ENCODE measurements at regions not wholly inside any gene's neighbourhood (a gene's known extent, or its start where the extent isn't known, plus 50 kb on each side); places are given as distances from the start of the nearest gene placed in this dataset.

DNA sequence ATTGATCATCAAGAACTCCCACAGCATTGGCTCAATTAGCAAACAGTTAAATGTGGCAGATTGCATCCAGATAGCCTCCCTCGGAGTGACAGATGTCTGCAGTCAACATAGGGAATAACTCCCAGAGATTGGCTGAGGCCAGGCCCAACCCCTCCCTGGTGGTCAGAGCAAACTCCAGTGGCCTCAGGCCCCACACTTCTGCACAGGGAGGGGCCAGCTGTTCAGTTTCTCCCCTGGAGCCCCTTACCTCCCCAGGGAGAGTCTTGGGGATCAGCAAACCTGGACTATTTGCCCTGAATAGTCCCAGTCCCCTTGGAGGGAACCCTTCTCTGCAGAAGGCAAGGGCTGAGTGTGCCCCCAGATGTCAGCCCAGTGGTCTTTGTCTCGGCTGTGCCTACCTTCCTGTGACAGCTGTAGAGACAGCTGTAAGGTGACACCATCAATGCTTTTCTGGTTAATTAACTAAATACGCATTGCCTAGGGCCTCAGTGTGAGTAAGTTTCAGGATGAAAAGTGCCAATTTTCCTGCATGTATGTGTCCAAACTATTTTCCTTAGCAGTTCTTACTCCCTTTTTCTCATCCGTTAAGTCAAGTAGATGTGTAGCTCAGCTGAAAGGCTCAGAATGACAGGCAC lies 102.7 kb upstream of the UQCRFS1 start:
- no peaks in the 10 kb centered on the region for H3K27me3 ChIP-seq (replicated peaks; ENCODE audit: insufficient read depth, low read depth, low read length, poor library complexity)
- H3K4me3 ChIP-seq (ENCODE audit: low read depth, low read length, poor library complexity, severe bottlenecking): no peak overlapping the region
- no peak for TF ChIP-seq EZH2 (IDR thresholded peaks at IDR 0.05; ENCODE audit: borderline replicate concordance, low read depth, low read length, poor library complexity, severe bottlenecking)
- ChIA-PET CTCF (no interaction called here), POLR2A (ENCODE audit: low non-redundant PET) (no interaction called here)
- DNase-seq (ENCODE audit: low spot score): no peak
- H3K27ac ChIP-seq (ENCODE audit: low read depth, low read length, poor library complexity, severe bottlenecking): no peak overlapping the region
- no peaks in the 10 kb centered on the region for H3K36me3 ChIP-seq (ENCODE audit: insufficient read depth, low read length, poor library complexity, severe bottlenecking)
- no TSS peak for BruUV-seq (replicated peaks)
- H3K9me3 ChIP-seq (ENCODE audit: low read depth, low read length, poor library complexity, severe bottlenecking): no peaks in the 10 kb centered on the region
- intact Hi-C loops (cut with micrococcal nuclease; ENCODE audit: unreplicated experiment): no loop called here
- no peaks in the 10 kb centered on the region for H3K4me1 ChIP-seq (ENCODE audit: insufficient read depth, low read length, poor library complexity, severe bottlenecking)

DNA sequence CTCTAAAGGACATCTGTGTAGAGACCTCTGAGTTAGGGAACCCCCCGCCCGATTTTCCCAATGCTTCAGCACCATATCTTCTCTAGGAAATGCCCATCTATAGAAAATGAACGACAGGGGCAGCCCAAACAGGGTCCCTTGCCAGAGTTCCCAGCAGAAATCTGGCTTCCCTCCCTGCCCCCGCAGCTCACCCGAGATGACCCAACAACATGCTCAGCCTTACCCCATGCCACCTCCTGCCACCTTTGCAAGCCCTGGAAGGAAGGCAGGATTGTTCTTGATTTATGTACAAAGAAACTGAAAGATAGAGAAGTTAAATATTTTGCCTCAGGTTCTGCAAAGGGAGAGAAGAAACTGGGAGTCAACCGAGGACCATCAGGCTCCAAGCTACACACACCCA lies 105.6 kb upstream of the UQCRFS1 start:
- no peak for DNase-seq (ENCODE audit: low spot score)
- H3K4me1 ChIP-seq (ENCODE audit: insufficient read depth, low read length, poor library complexity, severe bottlenecking): no peaks in the 10 kb centered on the region
- BruUV-seq (replicated peaks): no TSS peak
- no peak overlapping the region for H3K4me3 ChIP-seq (ENCODE audit: low read depth, low read length, poor library complexity, severe bottlenecking)
- no peaks in the 10 kb centered on the region for H3K9me3 ChIP-seq (ENCODE audit: low read depth, low read length, poor library complexity, severe bottlenecking)
- ChIA-PET CTCF (no interaction called here), POLR2A (ENCODE audit: low non-redundant PET) (no interaction called here)
- no peaks in the 10 kb centered on the region for H3K27me3 ChIP-seq (replicated peaks; ENCODE audit: insufficient read depth, low read depth, low read length, poor library complexity)
- no peaks in the 10 kb centered on the region for H3K36me3 ChIP-seq (ENCODE audit: insufficient read depth, low read length, poor library complexity, severe bottlenecking)
- TF ChIP-seq EZH2 (IDR thresholded peaks at IDR 0.05; ENCODE audit: borderline replicate concordance, low read depth, low read length, poor library complexity, severe bottlenecking): no peak
- TF ChIP-seq, protein P1, sequence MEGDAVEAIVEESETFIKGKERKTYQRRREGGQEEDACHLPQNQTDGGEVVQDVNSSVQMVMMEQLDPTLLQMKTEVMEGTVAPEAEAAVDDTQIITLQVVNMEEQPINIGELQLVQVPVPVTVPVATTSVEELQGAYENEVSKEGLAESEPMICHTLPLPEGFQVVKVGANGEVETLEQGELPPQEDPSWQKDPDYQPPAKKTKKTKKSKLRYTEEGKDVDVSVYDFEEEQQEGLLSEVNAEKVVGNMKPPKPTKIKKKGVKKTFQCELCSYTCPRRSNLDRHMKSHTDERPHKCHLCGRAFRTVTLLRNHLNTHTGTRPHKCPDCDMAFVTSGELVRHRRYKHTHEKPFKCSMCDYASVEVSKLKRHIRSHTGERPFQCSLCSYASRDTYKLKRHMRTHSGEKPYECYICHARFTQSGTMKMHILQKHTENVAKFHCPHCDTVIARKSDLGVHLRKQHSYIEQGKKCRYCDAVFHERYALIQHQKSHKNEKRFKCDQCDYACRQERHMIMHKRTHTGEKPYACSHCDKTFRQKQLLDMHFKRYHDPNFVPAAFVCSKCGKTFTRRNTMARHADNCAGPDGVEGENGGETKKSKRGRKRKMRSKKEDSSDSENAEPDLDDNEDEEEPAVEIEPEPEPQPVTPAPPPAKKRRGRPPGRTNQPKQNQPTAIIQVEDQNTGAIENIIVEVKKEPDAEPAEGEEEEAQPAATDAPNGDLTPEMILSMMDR (conservative IDR thresholded peaks at IDR 0.05; ENCODE audit: low read depth, low read length): no peak
- intact Hi-C loops (cut with micrococcal nuclease; ENCODE audit: unreplicated experiment): no loop called here
- H3K27ac ChIP-seq (ENCODE audit: low read depth, low read length, poor library complexity, severe bottlenecking): no peak overlapping the region

DNA sequence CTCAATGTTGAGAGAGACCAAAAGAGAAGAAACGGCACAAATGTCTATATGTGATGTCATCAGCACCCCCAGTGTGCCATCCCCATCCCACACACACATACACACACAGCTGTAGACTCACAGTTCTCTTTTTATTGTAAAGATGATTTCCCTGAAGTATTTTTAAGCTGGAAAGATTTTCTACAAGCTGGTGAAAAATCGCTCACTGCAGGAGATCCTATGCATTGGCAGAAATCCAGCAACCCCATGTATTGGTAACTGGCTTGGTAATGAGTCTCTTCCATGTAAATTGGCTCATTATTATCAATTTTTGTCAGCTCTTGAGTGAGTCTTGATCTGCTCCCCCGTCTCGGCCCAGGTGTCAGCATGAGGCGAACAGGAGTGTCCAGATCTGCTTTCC lies 107.1 kb upstream of the UQCRFS1 start:
- no TSS peak for BruUV-seq (replicated peaks)
- Histone ChIP-seq H3K4me3 (ENCODE audit: low read depth, low read length, poor library complexity, severe bottlenecking) (no peak overlapping the region), H3K36me3 (ENCODE audit: insufficient read depth, low read length, poor library complexity, severe bottlenecking) (no peaks in the 10 kb centered on the region), H3K9me3 (ENCODE audit: low read depth, low read length, poor library complexity, severe bottlenecking) (no peaks in the 10 kb centered on the region), H3K27me3 (replicated peaks; ENCODE audit: insufficient read depth, low read depth, low read length, poor library complexity) (no peaks in the 10 kb centered on the region), H3K27ac (ENCODE audit: low read depth, low read length, poor library complexity, severe bottlenecking) (no peak overlapping the region), H3K4me1 (ENCODE audit: insufficient read depth, low read length, poor library complexity, severe bottlenecking) (no peaks in the 10 kb centered on the region)
- ChIA-PET POLR2A (ENCODE audit: low non-redundant PET) (no interaction called here), CTCF (no interaction called here)
- no peak for DNase-seq (ENCODE audit: low spot score)
- no peak for TF ChIP-seq EZH2 (IDR thresholded peaks at IDR 0.05; ENCODE audit: borderline replicate concordance, low read depth, low read length, poor library complexity, severe bottlenecking)
- TF ChIP-seq, protein P1 (conservative IDR thresholded peaks at IDR 0.05; ENCODE audit: low read depth, low read length): no peak
- intact Hi-C loops (cut with micrococcal nuclease; ENCODE audit: unreplicated experiment): no loop called here

DNA sequence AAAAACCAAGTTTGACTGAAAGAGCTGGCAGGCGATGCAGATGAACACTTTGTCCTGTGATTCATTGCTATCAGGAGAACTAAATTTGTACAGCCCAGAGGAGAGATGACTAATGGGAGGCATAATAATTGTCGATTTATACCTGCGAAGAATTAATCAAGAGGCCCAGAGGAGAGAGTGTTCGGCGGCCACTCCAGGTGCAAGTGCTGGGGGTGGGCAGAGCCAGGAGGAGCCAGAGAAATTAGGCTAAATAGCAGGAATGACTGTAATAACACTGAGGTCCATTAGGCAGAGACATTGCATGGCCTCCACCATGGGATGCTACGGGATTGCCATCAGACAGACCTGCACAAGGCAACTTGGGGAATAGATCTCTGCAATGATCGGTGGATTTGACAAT lies 107.7 kb upstream of the UQCRFS1 start:
- H3K9me3 ChIP-seq (ENCODE audit: low read depth, low read length, poor library complexity, severe bottlenecking): no peaks in the 10 kb centered on the region
- POLR2A ChIA-PET (ENCODE audit: low non-redundant PET): no interaction called here
- intact Hi-C loops (cut with micrococcal nuclease; ENCODE audit: unreplicated experiment): no loop called here
- CTCF ChIA-PET: no interaction called here
- TF ChIP-seq, protein P1 (conservative IDR thresholded peaks at IDR 0.05; ENCODE audit: low read depth, low read length): no peak
- no peak for TF ChIP-seq EZH2 (IDR thresholded peaks at IDR 0.05; ENCODE audit: borderline replicate concordance, low read depth, low read length, poor library complexity, severe bottlenecking)
- no peaks in the 10 kb centered on the region for H3K36me3 ChIP-seq (ENCODE audit: insufficient read depth, low read length, poor library complexity, severe bottlenecking)
- DNase-seq (ENCODE audit: low spot score): no peak
- no TSS peak for BruUV-seq (replicated peaks)
- no peaks in the 10 kb centered on the region for H3K4me1 ChIP-seq (ENCODE audit: insufficient read depth, low read length, poor library complexity, severe bottlenecking)
- no peaks in the 10 kb centered on the region for H3K27me3 ChIP-seq (replicated peaks; ENCODE audit: insufficient read depth, low read depth, low read length, poor library complexity)
- no peak overlapping the region for H3K4me3 ChIP-seq (ENCODE audit: low read depth, low read length, poor library complexity, severe bottlenecking)
- no peak overlapping the region for H3K27ac ChIP-seq (ENCODE audit: low read depth, low read length, poor library complexity, severe bottlenecking)

Data from A673 (cell line).